Astrocyte of the spinal cord (primary cell): ENCODE measurements at regions not wholly inside any gene's neighbourhood (a gene's known extent, or its start where the extent isn't known, plus 50 kb on each side); places are given as distances from the start of the nearest gene placed in this dataset.
"Not testable (repeated sequence)": the region's sequence is repeated elsewhere in the genome, so short reads cannot be mapped to it uniquely, and the experiment has no call there.

Experiments
- DNase-seq: peaks from one replicate; pipeline ENCODE4 v3.0.0; 2011; ENCODE audit warnings: low read depth, low spot score
- H3K4me3 ChIP-seq: 2 replicates; pipeline ENCODE4 v1.5.1; 2011; ENCODE audit warnings: low read depth, mild to moderate bottlenecking, low read length, moderate library complexity
- CTCF ChIP-seq: IDR thresholded peaks from 2 replicates; pipeline ENCODE4 v1.5.1; 2012; ENCODE audit warnings: low read depth, mild to moderate bottlenecking, low read length, inconsistent platforms
- in situ Hi-C: cut with HindIII; loops from 2 replicates; pipeline ENCODE4 v1.10.0; 2017; ENCODE audit warnings: low sequenced_read_pairs

GRCh38 chr7:119861385-119861784 lies 411.6 kb upstream of the KCND2 start:
- DNase-seq = no peak
- H3K4me3 ChIP-seq = no peak overlapping the region
- TF ChIP-seq CTCF = no peak
- in situ Hi-C loops = no loop called here

GRCh38 chr7:119868387-119868786 lies 404.6 kb upstream of the KCND2 start:
- no peak for TF ChIP-seq CTCF
- no peak overlapping the region for H3K4me3 ChIP-seq
- DNase-seq = no peak
- in situ Hi-C loops = no loop called here

GRCh38 chr7:119879835-119880234 lies 393.1 kb upstream of the KCND2 start:
- in situ Hi-C loops = no loop called here
- no peak for TF ChIP-seq CTCF

GRCh38 chr7:119886007-119886406 lies 387.0 kb upstream of the KCND2 start:
- no peak for TF ChIP-seq CTCF
- no peak overlapping the region for H3K4me3 ChIP-seq
- DNase-seq = no peak
- in situ Hi-C loops = no loop called here

More at GRCh38 chr7:119879835-119880234, 393.1 kb upstream of the KCND2 start:
- no peak for DNase-seq
- no peak overlapping the region for H3K4me3 ChIP-seq

- DNase-seq, in situ Hi-C loops, H3K4me3 ChIP-seq: not testable (repeated sequence)
Measured at GRCh38 chr7:119886525-119886924, 386.4 kb upstream of the KCND2 start.

- no peak overlapping the region for H3K4me3 ChIP-seq
- DNase-seq = no peak
- TF ChIP-seq CTCF = no peak
- in situ Hi-C loops = no loop called here
Measured at GRCh38 chr7:119888251-119888650, 384.7 kb upstream of the KCND2 start.

- in situ Hi-C loops = no loop called here
- H3K4me3 ChIP-seq = no peak overlapping the region
- TF ChIP-seq CTCF = no peak
- no peak for DNase-seq
Measured at GRCh38 chr7:119890631-119891030, 382.3 kb upstream of the KCND2 start.
